OCI-LY1 (cell line): ENCODE measurements at regions not wholly inside any gene's neighbourhood (a gene's known extent, or its start where the extent isn't known, plus 50 kb on each side); places are given as distances from the start of the nearest gene placed in this dataset.

Experiments
- H2AFZ ChIP-seq: fragments of 200-600 bp; sonication (generic), shearing (Covaris generic); 2 replicates; pipeline ENCODE4 v1.6.0; 2014; ENCODE audit warnings: antibody characterized with exemption, mild to moderate bottlenecking, low read length
- H3F3A ChIP-seq: fragments of 200-600 bp; sonication (generic), shearing (Covaris generic); 2 replicates; pipeline ENCODE4 v1.6.0; 2014; ENCODE audit warnings: mild to moderate bottlenecking, antibody characterized with exemption, low read length, moderate library complexity; ENCODE audit not compliant: insufficient read depth
- H3K27ac ChIP-seq: fragments of 200-600 bp; sonication (generic); 2 replicates; pipeline ENCODE4 v1.5.1; 2014; ENCODE audit warnings: low read length, mixed run types, mild to moderate bottlenecking, low read depth; ENCODE audit not compliant: poor library complexity, severe bottlenecking
- H3K27me3 ChIP-seq: fragments of 200-600 bp; sonication (generic); 2 replicates; pipeline ENCODE4 v1.6.0; 2014; ENCODE audit warnings: antibody characterized with exemption, mild to moderate bottlenecking, low read length, moderate library complexity; ENCODE audit not compliant: insufficient read depth
- H3K36me3 ChIP-seq: fragments of 200-600 bp; sonication (generic); 2 replicates; pipeline ENCODE4 v1.6.1; 2014; ENCODE audit warnings: mild to moderate bottlenecking, antibody characterized with exemption, low read length, moderate library complexity, mixed read lengths; ENCODE audit not compliant: insufficient read depth
- H3K4me1 ChIP-seq: fragments of 200-600 bp; sonication (generic); 2 replicates; pipeline ENCODE4 v1.5.1; 2014; ENCODE audit warnings: mild to moderate bottlenecking, low read length, moderate library complexity; ENCODE audit not compliant: insufficient read depth, severe bottlenecking
- H3K4me2 ChIP-seq: fragments of 200-600 bp; sonication (generic), shearing (Covaris generic); 2 replicates; pipeline ENCODE4 v1.6.1; 2014; ENCODE audit warnings: low read length
- H3K4me3 ChIP-seq: fragments of 200-600 bp; sonication (generic); 2 replicates; pipeline ENCODE4 v1.5.1; 2014; ENCODE audit warnings: low read length, low read depth, mild to moderate bottlenecking, mixed read lengths; ENCODE audit not compliant: poor library complexity, severe bottlenecking
- H3K79me2 ChIP-seq: fragments of 200-600 bp; shearing (Covaris generic); 2 replicates; pipeline ENCODE4 v1.6.1; 2016; ENCODE audit warnings: mixed run types, low read length, mixed read lengths; ENCODE audit not compliant: insufficient read depth
- H3K9ac ChIP-seq: fragments of 200-600 bp; sonication (generic), shearing (Covaris generic); 2 replicates; pipeline ENCODE4 v1.6.1; 2014; ENCODE audit warnings: mild to moderate bottlenecking, low read length, mixed read lengths
- H3K9me2 ChIP-seq: fragments of 200-600 bp; sonication (generic), shearing (Covaris generic); 2 replicates; pipeline ENCODE4 v1.6.1; 2014; ENCODE audit warnings: low read depth, mild to moderate bottlenecking, low read length, mixed read lengths
- H3K9me3 ChIP-seq: fragments of 200-600 bp; shearing (Covaris generic); 2 replicates; pipeline ENCODE4 v1.6.1; 2014; ENCODE audit warnings: low read length, mixed read lengths
- H4K20me1 ChIP-seq: fragments of 200-600 bp; sonication (generic), shearing (Covaris generic); 2 replicates; pipeline ENCODE4 v1.6.0; 2016; ENCODE audit warnings: mild to moderate bottlenecking, low read length; ENCODE audit not compliant: insufficient read depth
- EZH2 ChIP-seq: fragments of 200-600 bp; sonication (generic), shearing (Covaris generic); IDR thresholded peaks from 2 replicates; pipeline ENCODE4 v1.8.0; 2017; ENCODE audit warnings: borderline replicate concordance, mixed run types, mild to moderate bottlenecking, antibody characterized with exemption, low read length, moderate library complexity, mixed read lengths
- TF ChIP-seq, protein P1 (sequence below): fragments of 200-600 bp; sonication (generic), shearing (Covaris generic); IDR thresholded peaks from 2 replicates; pipeline ENCODE4 v1.5.1; 2017; ENCODE audit warnings: mild to moderate bottlenecking, antibody characterized with exemption, low read length, moderate library complexity, mixed read lengths

DNA sequence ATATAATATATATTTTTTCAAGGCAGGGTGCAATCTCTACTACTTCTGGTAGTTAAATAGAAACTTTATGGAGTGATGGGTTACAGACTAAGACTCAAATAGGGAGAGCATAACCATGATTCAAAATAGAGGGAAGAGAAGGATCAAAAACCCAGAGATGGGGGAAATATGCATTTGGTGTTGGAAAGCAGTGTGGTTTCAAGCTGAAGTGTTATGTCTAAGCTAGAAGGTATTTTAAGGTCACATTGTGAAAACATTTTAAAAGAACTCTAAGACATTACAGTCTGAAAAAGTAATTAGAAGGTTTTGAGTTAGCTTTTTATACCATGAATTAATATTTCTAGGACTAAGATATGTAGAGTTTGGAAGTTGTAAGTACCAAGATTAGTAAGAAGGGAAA lies 2741.4 kb downstream of the PCDH9 start:
- Histone ChIP-seq H2AFZ (no peak overlapping the region), H3K4me2 (no peak overlapping the region), H3K36me3 (no peaks in the 10 kb centered on the region), H3K9ac (no peak overlapping the region), H3K27me3 (no peaks in the 10 kb centered on the region), H3K4me3 (no peak overlapping the region), H4K20me1 (no peaks in the 10 kb centered on the region), H3K27ac (no peak overlapping the region), H3K9me3 (no peaks in the 10 kb centered on the region; the same call in 1 of the 2 replicates), H3F3A (no peaks in the 10 kb centered on the region), H3K79me2 (no peaks in the 10 kb centered on the region), H3K4me1 (no peaks in the 10 kb centered on the region), H3K9me2 (no peaks in the 10 kb centered on the region)
- TF ChIP-seq, protein P1, sequence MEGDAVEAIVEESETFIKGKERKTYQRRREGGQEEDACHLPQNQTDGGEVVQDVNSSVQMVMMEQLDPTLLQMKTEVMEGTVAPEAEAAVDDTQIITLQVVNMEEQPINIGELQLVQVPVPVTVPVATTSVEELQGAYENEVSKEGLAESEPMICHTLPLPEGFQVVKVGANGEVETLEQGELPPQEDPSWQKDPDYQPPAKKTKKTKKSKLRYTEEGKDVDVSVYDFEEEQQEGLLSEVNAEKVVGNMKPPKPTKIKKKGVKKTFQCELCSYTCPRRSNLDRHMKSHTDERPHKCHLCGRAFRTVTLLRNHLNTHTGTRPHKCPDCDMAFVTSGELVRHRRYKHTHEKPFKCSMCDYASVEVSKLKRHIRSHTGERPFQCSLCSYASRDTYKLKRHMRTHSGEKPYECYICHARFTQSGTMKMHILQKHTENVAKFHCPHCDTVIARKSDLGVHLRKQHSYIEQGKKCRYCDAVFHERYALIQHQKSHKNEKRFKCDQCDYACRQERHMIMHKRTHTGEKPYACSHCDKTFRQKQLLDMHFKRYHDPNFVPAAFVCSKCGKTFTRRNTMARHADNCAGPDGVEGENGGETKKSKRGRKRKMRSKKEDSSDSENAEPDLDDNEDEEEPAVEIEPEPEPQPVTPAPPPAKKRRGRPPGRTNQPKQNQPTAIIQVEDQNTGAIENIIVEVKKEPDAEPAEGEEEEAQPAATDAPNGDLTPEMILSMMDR: no peak
- no peak for TF ChIP-seq EZH2

DNA sequence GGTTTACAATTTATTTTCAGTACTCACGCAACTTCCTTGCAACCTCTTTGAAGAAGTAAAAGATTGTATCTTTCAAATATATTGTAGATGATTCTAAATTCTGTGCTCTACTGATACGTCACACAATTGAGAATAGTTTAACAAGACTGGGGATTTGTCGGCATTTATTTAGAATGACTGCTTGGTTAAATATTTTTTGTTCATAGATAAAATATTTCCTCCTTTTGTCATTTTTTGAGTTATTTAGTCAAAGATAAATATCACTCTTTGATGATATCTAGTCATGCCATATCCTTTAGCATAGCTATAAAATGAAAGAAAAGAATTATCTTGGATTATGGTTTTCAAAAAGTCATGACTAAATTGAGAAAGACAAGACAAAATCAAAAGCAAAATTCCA lies 2747.8 kb downstream of the PCDH9 start:
- H3K4me2 ChIP-seq: no peak overlapping the region
- no peaks in the 10 kb centered on the region for H3K27me3 ChIP-seq
- no peak overlapping the region for H3K27ac ChIP-seq
- no peak overlapping the region for H3K4me3 ChIP-seq
- H3K9me2 ChIP-seq: no peaks in the 10 kb centered on the region
- no peaks in the 10 kb centered on the region for H3F3A ChIP-seq
- H2AFZ ChIP-seq: peak overlapping the region; percentile 18; the same call in 1 of the 2 replicates
- no peaks in the 10 kb centered on the region for H3K9me3 ChIP-seq
- H3K79me2 ChIP-seq: no peaks in the 10 kb centered on the region
- no peaks in the 10 kb centered on the region for H3K36me3 ChIP-seq
- H4K20me1 ChIP-seq: no peaks in the 10 kb centered on the region
- no peak overlapping the region for H3K9ac ChIP-seq
- H3K4me1 ChIP-seq: no peaks in the 10 kb centered on the region
- TF ChIP-seq EZH2: no peak
- TF ChIP-seq, protein P1: no peak

DNA sequence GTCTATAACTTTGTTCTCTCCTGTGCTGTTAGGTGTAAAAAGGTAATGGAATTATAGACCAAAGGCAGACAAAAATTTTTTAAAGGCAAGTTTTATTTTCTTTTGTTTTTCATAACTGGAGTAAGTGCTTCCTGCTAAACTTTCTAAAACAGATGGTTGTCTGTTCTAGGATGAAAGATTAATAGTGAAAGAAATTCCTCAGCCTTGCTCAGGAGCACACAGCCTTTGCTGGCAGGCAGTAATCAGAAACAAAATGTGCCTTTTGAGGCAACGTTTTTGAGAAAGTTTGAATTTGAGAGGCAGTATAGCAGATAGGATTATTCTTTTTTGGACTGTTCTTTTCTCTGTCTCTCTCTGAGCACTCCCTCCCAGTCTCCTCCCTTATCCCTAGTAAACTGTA lies 2749.5 kb downstream of the PCDH9 start:
- no peak overlapping the region for H3K27ac ChIP-seq
- no peaks in the 10 kb centered on the region for H3F3A ChIP-seq
- H3K4me1 ChIP-seq: no peaks in the 10 kb centered on the region
- peak overlapping the region; percentile 85; the same call in 1 of the 2 replicates for H2AFZ ChIP-seq
- H4K20me1 ChIP-seq: no peaks in the 10 kb centered on the region
- H3K79me2 ChIP-seq: no peaks in the 10 kb centered on the region
- no peaks in the 10 kb centered on the region for H3K36me3 ChIP-seq
- no peaks in the 10 kb centered on the region for H3K9me2 ChIP-seq
- no peaks in the 10 kb centered on the region for H3K9me3 ChIP-seq
- no peak overlapping the region for H3K9ac ChIP-seq
- H3K4me3 ChIP-seq: no peak overlapping the region
- TF ChIP-seq, protein P1: no peak
- TF ChIP-seq EZH2: no peak
- no peak overlapping the region for H3K4me2 ChIP-seq
- H3K27me3 ChIP-seq: no peaks in the 10 kb centered on the region
